Prostate gland (tissue), 2 donors: ENCODE measurements at regions not wholly inside any gene's neighbourhood (a gene's known extent, or its start where the extent isn't known, plus 50 kb on each side); places are given as distances from the start of the nearest gene placed in this dataset.

Experiments
- DNase-seq: peaks from one replicate; pipeline ENCODE4 v3.0.0-alpha.2; 2019; ENCODE audit warnings: low spot score
- H3K27ac ChIP-seq, 2 donors: fragments of 200-600 bp; sonication (generic); 2 replicates each; pipeline ENCODE4 v1.5.1; 2017 to 2019
- H3K27me3 ChIP-seq: fragments of 200-600 bp; sonication (generic); replicated peaks from 2 replicates; pipeline ENCODE4 v1.5.1; 2019; ENCODE audit not compliant: insufficient read depth
- H3K36me3 ChIP-seq, 2 donors: fragments of 200-600 bp; sonication (generic); 1 replicate in 1 of 2; 2 replicates in 1 of 2; pipeline versions ENCODE4 v1.5.1 to v1.8.1; 2017 to 2019
- H3K4me1 ChIP-seq: fragments of 200-600 bp; sonication (generic); replicated peaks from 2 replicates; pipeline ENCODE4 v1.5.1; 2019
- H3K4me3 ChIP-seq, 2 donors: fragments of 200-600 bp; sonication (generic); 2 replicates each; pipeline ENCODE4 v1.5.1; 2017 to 2019
- H3K9me3 ChIP-seq: fragments of 200-600 bp; sonication (generic); 2 replicates; pipeline ENCODE4 v1.5.1; 2017
- POLR2A ChIP-seq: fragments of 450-650 bp; IDR thresholded peaks from one replicate; pipeline ENCODE4 v1.6.1; 2016; ENCODE audit warnings: antibody characterized with exemption, mild to moderate bottlenecking
- POLR2AphosphoS5 ChIP-seq: sonication (generic); formaldehyde crosslinking; IDR thresholded peaks from one replicate; pipeline ENCODE4 v1.6.1; 2017; ENCODE audit warnings: antibody characterized with exemption
- WGBS: methylation state at CpG from one replicate; pipeline ENCODE4 v1.1.5; 2018; 5-methylcytosine and 5-hydroxymethylcytosine counted together
- intact Hi-C: fragments of 100-400 bp; cut with DNase I; formaldehyde crosslinking; loops from one replicate; pipeline ENCODE4 v1.14.2; 2022
- TF ChIP-seq, protein P1 (sequence below), 4 experiments: fragments of 200-600 bp in 2 of 4; fragments of 450-650 bp in 2 of 4; sonication (generic) in 2 of 4; IDR thresholded peaks; 1 replicate in 3 of 4; 2 replicates in 1 of 4; pipeline ENCODE4 v1.5.1; 2016 to 2019; ENCODE audit warnings: antibody characterized with exemption in 4 of 4, mild to moderate bottlenecking in 2 of 4, moderate library complexity in 2 of 4

DNA sequence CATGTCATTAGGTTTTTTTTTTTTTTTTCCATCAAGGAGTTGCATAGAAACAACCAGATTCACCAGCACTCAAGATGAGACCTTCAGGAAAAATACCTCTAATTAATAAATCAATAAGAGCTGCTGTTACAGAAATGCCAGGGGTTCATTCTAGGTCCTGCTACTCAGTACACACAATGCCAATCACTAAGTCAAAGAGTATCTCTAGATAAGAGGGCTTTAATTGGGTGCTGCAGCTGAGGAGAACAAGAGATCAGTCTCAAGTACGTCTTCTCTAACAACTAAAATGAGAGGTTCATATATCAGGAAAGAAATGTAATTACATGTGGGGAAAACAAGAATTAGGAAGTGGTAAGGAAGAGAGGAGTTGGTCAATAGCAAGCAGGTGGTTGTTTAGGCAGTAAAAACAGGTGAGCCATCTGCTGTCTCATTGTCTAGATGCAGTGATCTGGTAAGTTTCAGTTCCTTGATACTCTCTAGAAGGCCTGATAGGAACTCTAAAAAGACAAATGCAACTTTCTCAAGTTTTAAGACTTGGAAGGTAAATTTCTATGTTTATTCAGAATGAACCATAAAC lies 272.9 kb upstream of the ZWINT start:
- Histone ChIP-seq H3K36me3 (no peaks in the 10 kb centered on the region), H3K9me3 (no peaks in the 10 kb centered on the region), H3K4me1 (no peaks in the 10 kb centered on the region), H3K4me3 (no peak overlapping the region), H3K27me3 (no peaks in the 10 kb centered on the region), H3K27ac (no peak overlapping the region)
- no peak for DNase-seq
- intact Hi-C loops = no loop called here
- TF ChIP-seq POLR2A (no peak), POLR2AphosphoS5 (no peak)
- TF ChIP-seq, protein P1, sequence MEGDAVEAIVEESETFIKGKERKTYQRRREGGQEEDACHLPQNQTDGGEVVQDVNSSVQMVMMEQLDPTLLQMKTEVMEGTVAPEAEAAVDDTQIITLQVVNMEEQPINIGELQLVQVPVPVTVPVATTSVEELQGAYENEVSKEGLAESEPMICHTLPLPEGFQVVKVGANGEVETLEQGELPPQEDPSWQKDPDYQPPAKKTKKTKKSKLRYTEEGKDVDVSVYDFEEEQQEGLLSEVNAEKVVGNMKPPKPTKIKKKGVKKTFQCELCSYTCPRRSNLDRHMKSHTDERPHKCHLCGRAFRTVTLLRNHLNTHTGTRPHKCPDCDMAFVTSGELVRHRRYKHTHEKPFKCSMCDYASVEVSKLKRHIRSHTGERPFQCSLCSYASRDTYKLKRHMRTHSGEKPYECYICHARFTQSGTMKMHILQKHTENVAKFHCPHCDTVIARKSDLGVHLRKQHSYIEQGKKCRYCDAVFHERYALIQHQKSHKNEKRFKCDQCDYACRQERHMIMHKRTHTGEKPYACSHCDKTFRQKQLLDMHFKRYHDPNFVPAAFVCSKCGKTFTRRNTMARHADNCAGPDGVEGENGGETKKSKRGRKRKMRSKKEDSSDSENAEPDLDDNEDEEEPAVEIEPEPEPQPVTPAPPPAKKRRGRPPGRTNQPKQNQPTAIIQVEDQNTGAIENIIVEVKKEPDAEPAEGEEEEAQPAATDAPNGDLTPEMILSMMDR (IDR thresholded peaks at IDR 0.05) = no peak
- 51% methylated on average over 1 of the region's 1 CpG for WGBS

DNA sequence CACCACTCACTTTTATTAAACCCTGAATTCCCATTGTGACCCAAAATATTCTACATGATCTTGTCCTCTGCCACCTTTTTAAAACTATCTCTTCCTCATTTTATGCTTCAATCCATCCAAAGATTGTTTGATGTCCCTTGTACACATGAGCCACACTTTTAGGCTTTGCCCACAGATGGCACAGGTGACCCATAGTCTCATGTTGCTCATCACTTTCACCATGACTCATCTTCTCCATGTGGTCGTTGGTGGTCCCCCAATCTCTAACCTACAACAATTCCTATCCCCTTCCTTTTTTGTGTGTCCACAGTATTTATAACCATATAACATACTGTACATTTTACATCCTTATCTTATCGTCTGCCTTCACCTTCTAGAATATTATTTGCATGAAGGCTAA lies 271.5 kb upstream of the ZWINT start:
- Histone ChIP-seq H3K9me3 (no peaks in the 10 kb centered on the region), H3K4me1 (no peaks in the 10 kb centered on the region), H3K36me3 (no peaks in the 10 kb centered on the region), H3K27me3 (no peaks in the 10 kb centered on the region), H3K27ac (no peak overlapping the region), H3K4me3 (no peak overlapping the region)
- 65% methylated on average over 2 of the region's 2 CpGs for WGBS
- intact Hi-C loops = no loop called here
- TF ChIP-seq POLR2AphosphoS5 (no peak), POLR2A (no peak)
- TF ChIP-seq, protein P1 (IDR thresholded peaks at IDR 0.05) = no peak
- no peak for DNase-seq

DNA sequence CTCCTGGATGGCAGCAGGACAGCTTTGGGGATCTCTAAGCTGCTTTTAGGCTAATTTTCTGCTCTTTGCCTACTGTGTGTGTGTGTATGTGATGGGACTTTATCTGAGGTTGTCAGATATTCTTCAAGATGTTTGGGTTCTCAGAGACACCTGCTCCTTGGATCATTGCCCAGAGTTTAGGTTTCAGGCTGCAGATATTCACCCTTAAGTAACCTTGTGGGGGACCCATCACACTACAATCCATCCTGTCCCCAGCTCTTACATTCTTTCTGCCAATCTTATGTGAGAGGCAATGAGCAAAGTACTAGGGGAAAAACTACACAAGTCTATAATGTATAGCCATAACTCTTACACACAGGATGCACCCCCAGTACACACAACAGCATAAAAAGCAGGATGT lies 263.0 kb upstream of the ZWINT start:
- no peaks in the 10 kb centered on the region for H3K27me3 ChIP-seq
- H3K27ac ChIP-seq = no peak overlapping the region
- no peak for TF ChIP-seq POLR2AphosphoS5
- no peak for TF ChIP-seq POLR2A
- TF ChIP-seq, protein P1 (IDR thresholded peaks at IDR 0.05) = no peak
- intact Hi-C loops = no loop called here
- no peak overlapping the region for H3K4me3 ChIP-seq
- no peak for DNase-seq
- H3K9me3 ChIP-seq = no peaks in the 10 kb centered on the region
- no peaks in the 10 kb centered on the region for H3K4me1 ChIP-seq
- H3K36me3 ChIP-seq = no peaks in the 10 kb centered on the region

DNA sequence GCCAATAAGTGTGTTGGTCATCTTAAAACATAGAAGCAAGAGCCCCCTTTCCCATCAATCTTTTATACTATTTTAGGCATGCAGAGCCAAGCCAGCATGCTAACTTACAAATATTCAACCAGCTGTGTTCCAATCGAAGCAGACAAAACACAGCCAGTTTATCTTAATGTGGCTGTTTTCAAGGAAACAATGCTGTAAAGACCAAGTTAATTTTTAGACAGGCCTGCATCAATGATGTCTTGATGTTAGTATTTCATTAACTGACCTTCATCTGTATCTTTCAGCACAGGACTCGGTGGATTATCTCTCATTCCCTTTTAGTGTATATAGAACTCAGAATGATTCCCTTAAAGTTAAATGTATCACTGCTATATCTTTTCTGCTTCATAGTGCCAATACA lies 262.0 kb upstream of the ZWINT start:
- 63% methylated on average over 2 of the region's 2 CpGs for WGBS
- H3K9me3 ChIP-seq = no peaks in the 10 kb centered on the region
- H3K4me3 ChIP-seq = no peak overlapping the region
- intact Hi-C loops = no loop called here
- H3K27me3 ChIP-seq = no peaks in the 10 kb centered on the region
- no peaks in the 10 kb centered on the region for H3K36me3 ChIP-seq
- TF ChIP-seq POLR2AphosphoS5 (no peak), POLR2A (no peak)
- TF ChIP-seq, protein P1 (IDR thresholded peaks at IDR 0.05) = no peak
- DNase-seq = no peak
- H3K4me1 ChIP-seq = no peaks in the 10 kb centered on the region
- no peak overlapping the region for H3K27ac ChIP-seq

DNA sequence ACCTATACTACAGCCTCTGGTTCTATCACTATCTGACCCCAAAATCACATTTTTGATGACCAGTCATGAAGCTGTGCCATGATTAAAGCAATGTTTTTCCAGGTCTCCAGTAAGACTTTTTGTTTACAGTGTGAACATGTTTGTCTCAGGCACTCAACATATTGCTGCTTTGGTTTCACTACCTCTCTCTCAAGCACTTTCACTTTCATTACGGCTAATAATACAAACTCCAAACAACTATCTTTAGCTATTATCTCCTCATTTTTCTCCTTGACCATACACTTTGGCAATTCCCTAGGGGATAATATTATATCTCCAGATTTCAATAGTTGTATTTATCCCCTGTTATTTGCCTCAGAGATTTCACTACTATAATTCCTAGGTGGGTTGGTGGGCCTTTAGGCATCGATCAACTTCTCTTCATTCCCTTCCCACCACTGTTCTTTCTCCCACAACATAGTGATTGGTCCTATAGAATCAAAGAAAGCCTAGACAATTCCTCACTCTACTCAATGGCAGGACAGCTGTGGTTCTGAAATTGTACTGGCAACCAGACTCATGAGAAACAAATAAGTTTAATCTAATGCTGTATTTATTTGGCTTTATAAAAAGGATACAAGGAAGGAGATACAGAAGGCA lies 261.4 kb upstream of the ZWINT start:
- no peak for DNase-seq
- WGBS = 77% methylated on average over 2 of the region's 2 CpGs
- Histone ChIP-seq H3K4me3 (no peak overlapping the region), H3K27me3 (no peaks in the 10 kb centered on the region), H3K27ac (no peak overlapping the region), H3K9me3 (no peaks in the 10 kb centered on the region), H3K4me1 (no peaks in the 10 kb centered on the region), H3K36me3 (no peaks in the 10 kb centered on the region)
- intact Hi-C loops = no loop called here
- no peak for TF ChIP-seq POLR2A
- TF ChIP-seq, protein P1 (IDR thresholded peaks at IDR 0.05) = no peak
- no peak for TF ChIP-seq POLR2AphosphoS5
